IMR-90 (cell line): ENCODE measurements at regions not wholly inside any gene's neighbourhood (a gene's known extent, or its start where the extent isn't known, plus 50 kb on each side); places are given as distances from the start of the nearest gene placed in this dataset.

Experiments used
- ATAC-seq: fragments of 200-7000 bp; cut with Tn5 transposase; 2 replicates; pipeline ENCODE4 v1.9.1; 2020; ENCODE audit warnings: low read depth, mild to moderate bottlenecking, moderate library complexity
- BruUV-seq: library from RNA; stranded (reverse); fragments of 400-500 nt; replicated peaks from 2 replicates; lab custom pipeline; 2021; lab: Mats Ljungman, UMichigan
- CTCF ChIA-PET: fragments of 300-600 bp; formaldehyde crosslinking; extraction: SDS; loops from one replicate; lab custom pipeline; 2021; ENCODE audit warnings: antibody characterized with exemption; lab: Yijun Ruan, JAX
- POLR2A ChIA-PET: fragments of 300-600 bp; sonication (Branson Sonifier 250); formaldehyde crosslinking; loops from one replicate; lab custom pipeline; 2022; ENCODE audit warnings: antibody characterized with exemption; ENCODE audit not compliant: unreplicated experiment; lab: Charles Lee
- DNase-seq: peaks from one replicate; pipeline ENCODE4 v3.0.0; 2013
- H2AFZ ChIP-seq: replicated peaks from 2 replicates; pipeline ENCODE3; 2013; ENCODE audit warnings: low read length, mild to moderate bottlenecking; ENCODE audit not compliant: poor library complexity
- H2AK5ac ChIP-seq: 2 replicates; pipeline ENCODE4 v1.6.1; 2013; ENCODE audit warnings: low read depth, low read length, inconsistent platforms
- H2AK9ac ChIP-seq: replicated peaks from 2 replicates; pipeline ENCODE3; 2013; ENCODE audit warnings: mild to moderate bottlenecking, low read depth, low read length, moderate library complexity; ENCODE audit not compliant: poor library complexity
- H2BK120ac ChIP-seq: 2 replicates; pipeline ENCODE4 v1.6.1; 2013; ENCODE audit warnings: low read depth, low read length, inconsistent platforms
- H2BK15ac ChIP-seq: 3 replicates; pipeline ENCODE4 v1.6.1; 2013; ENCODE audit warnings: low read depth, low read length, inconsistent platforms
- H2BK20ac ChIP-seq: 2 replicates; pipeline ENCODE4 v1.6.1; 2013; ENCODE audit warnings: low read depth, mild to moderate bottlenecking, inconsistent platforms, low read length, moderate library complexity
- H2BK5ac ChIP-seq: 2 replicates; pipeline ENCODE4 v1.6.1; 2013; ENCODE audit warnings: mild to moderate bottlenecking, low read depth, low read length, inconsistent platforms; ENCODE audit not compliant: poor library complexity, severe bottlenecking
- H3K14ac ChIP-seq: replicated peaks from 2 replicates; pipeline ENCODE4 v1.6.1; 2013; ENCODE audit warnings: low read depth, low read length, inconsistent platforms
- H3K18ac ChIP-seq: 2 replicates; pipeline ENCODE4 v1.6.1; 2013; ENCODE audit warnings: low read depth, low read length, control low read depth
- H3K23ac ChIP-seq: 2 replicates; pipeline ENCODE4 v1.6.1; 2013; ENCODE audit warnings: low read depth, low read length, inconsistent platforms
- H3K27ac ChIP-seq: 2 replicates; pipeline ENCODE4 v1.5.1; 2013; ENCODE audit warnings: mild to moderate bottlenecking, control low read depth, low read length; ENCODE audit not compliant: insufficient read depth
- H3K27me3 ChIP-seq: 2 replicates; pipeline ENCODE4 v1.6.1; 2013; ENCODE audit warnings: low read length; ENCODE audit not compliant: control insufficient read depth, insufficient read depth
- H3K36me3 ChIP-seq: 2 replicates; pipeline ENCODE4 v1.6.1; 2013; ENCODE audit warnings: low read length, mixed read lengths; ENCODE audit not compliant: control insufficient read depth, insufficient read depth
- H3K4ac ChIP-seq: 2 replicates; pipeline ENCODE4 v1.6.1; 2013; ENCODE audit warnings: low read depth, low read length, inconsistent platforms
- H3K4me1 ChIP-seq: 2 replicates; pipeline ENCODE4 v1.6.1; 2013; ENCODE audit warnings: low read length, mixed read lengths; ENCODE audit not compliant: control insufficient read depth, insufficient read depth
- H3K4me2 ChIP-seq: 2 replicates; pipeline ENCODE4 v1.6.1; 2013; ENCODE audit warnings: low read depth, mild to moderate bottlenecking, control low read depth, low read length, moderate library complexity
- H3K4me3 ChIP-seq: 2 replicates; pipeline ENCODE4 v1.5.1; 2013; ENCODE audit warnings: low read depth, mild to moderate bottlenecking, control low read depth, low read length, moderate library complexity; ENCODE audit not compliant: insufficient read depth
- H3K56ac ChIP-seq: 2 replicates; pipeline ENCODE4 v1.6.1; 2013; ENCODE audit warnings: low read length, inconsistent platforms; ENCODE audit not compliant: insufficient read depth; ENCODE audit errors: extremely low read depth
- H3K79me1 ChIP-seq, 2 experiments: 2 replicates each; pipeline ENCODE4 v1.6.1; 2013; ENCODE audit warnings: low read length in 2 of 2, inconsistent platforms in 1 of 2, low read depth in 1 of 2
- H3K9ac ChIP-seq: 2 replicates; pipeline ENCODE4 v1.6.1; 2013; ENCODE audit warnings: low read depth, low read length, control low read depth
- H3K9me1 ChIP-seq: 2 replicates; pipeline ENCODE4 v1.6.1; 2013; ENCODE audit warnings: low read length, inconsistent platforms; ENCODE audit not compliant: insufficient read depth
- H3K9me3 ChIP-seq: 2 replicates; pipeline ENCODE4 v1.6.1; 2013; ENCODE audit warnings: low read length; ENCODE audit not compliant: control insufficient read depth, insufficient read depth
- H4K20me1 ChIP-seq: 2 replicates; pipeline ENCODE4 v1.6.1; 2013; ENCODE audit warnings: low read length, inconsistent platforms; ENCODE audit not compliant: insufficient read depth
- H4K5ac ChIP-seq: 2 replicates; pipeline ENCODE4 v1.6.1; 2013; ENCODE audit warnings: mild to moderate bottlenecking, low read depth, low read length, control low read depth
- H4K8ac ChIP-seq, 2 experiments: 2 replicates each; pipeline ENCODE4 v1.6.1; 2013; ENCODE audit warnings: low read depth in 2 of 2, low read length in 2 of 2, control low read depth in 1 of 2, inconsistent platforms in 1 of 2
- H4K91ac ChIP-seq: 2 replicates; pipeline ENCODE4 v1.6.1; 2013; ENCODE audit warnings: low read depth, low read length, inconsistent platforms; ENCODE audit not compliant: insufficient read depth
- BHLHE40 ChIP-seq: fragments of 150-350 bp; IDR thresholded peaks from 2 replicates; pipeline ENCODE4 v1.6.1; 2016; ENCODE audit warnings: mild to moderate bottlenecking, low read depth, low read length
- CEBPB ChIP-seq: IDR thresholded peaks from 2 replicates; pipeline ENCODE4 v1.6.1; 2012; ENCODE audit warnings: low read depth, low read length, improper control_type of control experiment
- CTCF ChIP-seq: conservative IDR thresholded peaks from 2 replicates; pipeline ENCODE4 v1.5.1; 2012; ENCODE audit warnings: mild to moderate bottlenecking, low read depth, low read length, improper control_type of control experiment
- ELK1 ChIP-seq: fragments of 150-350 bp; IDR thresholded peaks from 2 replicates; pipeline ENCODE4 v1.6.1; 2016; ENCODE audit warnings: low read depth, mild to moderate bottlenecking, low read length, moderate library complexity, borderline replicate concordance
- FOS ChIP-seq: fragments of 150-350 bp; IDR thresholded peaks from 2 replicates; pipeline ENCODE4 v1.6.1; 2016; ENCODE audit warnings: low read depth, low read length
- MAZ ChIP-seq: IDR thresholded peaks from 2 replicates; pipeline ENCODE4 v1.6.1; 2012; ENCODE audit warnings: low read depth, mild to moderate bottlenecking, low read length, improper control_type of control experiment, moderate library complexity, borderline replicate concordance
- MXI1 ChIP-seq: IDR thresholded peaks from 2 replicates; pipeline ENCODE4 v1.6.1; 2012; ENCODE audit warnings: low read depth, mild to moderate bottlenecking, low read length, moderate library complexity, borderline replicate concordance
- NFE2L2 ChIP-seq: fragments of 150-350 bp; IDR thresholded peaks from 2 replicates; pipeline ENCODE4 v1.6.1; 2016; ENCODE audit warnings: low read depth, mild to moderate bottlenecking, low read length
- POLR2A ChIP-seq: IDR thresholded peaks from 2 replicates; pipeline ENCODE4 v1.6.1; 2012; ENCODE audit warnings: mild to moderate bottlenecking, low read depth, low read length
- RAD21 ChIP-seq: IDR thresholded peaks from 2 replicates; pipeline ENCODE4 v1.6.1; 2012; ENCODE audit warnings: low read length, improper control_type of control experiment
- RFX5 ChIP-seq: IDR thresholded peaks from 2 replicates; pipeline ENCODE4 v1.8.0; 2012; ENCODE audit warnings: low read depth, mild to moderate bottlenecking, low read length, moderate library complexity
- SMC3 ChIP-seq: fragments of 150-350 bp; IDR thresholded peaks from 2 replicates; pipeline ENCODE4 v1.6.1; 2016; ENCODE audit warnings: low read depth, mild to moderate bottlenecking, antibody characterized with exemption, low read length, moderate library complexity
- WGBS, 2 experiments: methylation state at CpG; one replicate each; pipeline versions ENCODE4 v1.1.5 to v1.1.7; 2013; ENCODE audit warnings: missing lambda C conversion rate in 2 of 2; ENCODE audit not compliant: insufficient read length in 1 of 2; ENCODE audit errors: extremely low coverage in 2 of 2; 5-methylcytosine and 5-hydroxymethylcytosine counted together
- dilution Hi-C: fragments of 300-500 bp; cut with HindIII; formaldehyde crosslinking; loops from one replicate; pipeline ENCODE4 v1.14.3; 2018; ENCODE audit warnings: low sequenced_read_pairs; ENCODE audit not compliant: unreplicated experiment
- in situ Hi-C: fragments of 300-500 bp; cut with MboI; formaldehyde crosslinking; loops from 3 replicates; pipeline ENCODE4 v1.14.3; 2019; ENCODE audit warnings: low sequenced_read_pairs, inconsistent platforms, mixed read lengths
- intact Hi-C: fragments of 100-400 bp; cut with micrococcal nuclease; formaldehyde crosslinking; loops from 2 replicates; pipeline ENCODE4 v1.10.0; 2022
- TF ChIP-seq, protein P1 (sequence below): fragments of 150-350 bp; IDR thresholded peaks from 2 replicates; pipeline ENCODE4 v1.6.1; 2017; ENCODE audit warnings: mild to moderate bottlenecking, antibody characterized with exemption, low read length, low read depth

DNA sequence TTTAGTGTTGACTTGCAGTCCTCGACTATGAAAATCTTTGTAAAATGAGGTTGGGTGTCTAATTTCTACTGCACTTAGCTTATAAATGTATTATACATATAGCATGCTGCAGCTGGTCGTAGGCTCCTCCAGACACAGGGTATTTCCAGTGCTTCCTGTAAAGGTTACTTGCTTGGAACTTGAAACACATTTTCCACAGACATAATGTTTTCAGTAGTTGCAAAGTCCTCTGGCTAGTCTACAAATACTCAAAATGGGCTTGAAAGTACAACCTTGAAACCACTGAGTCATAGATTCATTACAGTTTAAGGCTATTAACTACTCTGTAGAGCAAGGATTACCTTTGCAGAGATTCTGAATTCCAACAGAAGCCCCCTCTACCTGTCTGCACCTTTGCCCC lies 464.1 kb downstream of the RAP2B start:
- DNase-seq (no peak), ATAC-seq (no peak)
- Histone ChIP-seq H4K91ac (no peak overlapping the region), H3K9me1 (no peaks in the 10 kb centered on the region), H3K9me3 (no peaks in the 10 kb centered on the region), H3K9ac (no peak overlapping the region), H4K20me1 (no peaks in the 10 kb centered on the region), H3K18ac (no peak overlapping the region), H2AK9ac (no peak overlapping the region), H3K56ac (no peak overlapping the region), H2BK15ac (no peak overlapping the region), H3K14ac (no peak overlapping the region), H3K79me1 (no peaks in the 10 kb centered on the region), H3K4ac (no peak overlapping the region), H2BK5ac (no peak overlapping the region), H3K27ac (no peak overlapping the region), H4K5ac (no peak overlapping the region), H3K36me3 (no peaks in the 10 kb centered on the region), H4K8ac (no peak overlapping the region), H3K4me1 (no peaks in the 10 kb centered on the region), H3K4me2 (no peak overlapping the region), H2BK120ac (no peak overlapping the region), H3K4me3 (no peak overlapping the region), H2BK20ac (no peak overlapping the region), H2AK5ac (no peak overlapping the region), H3K23ac (no peak overlapping the region), H3K27me3 (peaks cover 2% of the 10 kb centered on the region; the same call in 1 of the 2 replicates), H2AFZ (no peak overlapping the region)
- ChIA-PET POLR2A (no interaction called here), CTCF (interaction anchor here (0.6 kb wide), 1 partner anchor 610 kb away, joined by 3 read pairs; no protein-coding TSS in a partner anchor)
- dilution Hi-C loops = no loop called here
- in situ Hi-C loops = no loop called here
- TF ChIP-seq RAD21 = no peak
- TF ChIP-seq POLR2A = no peak
- no peak for TF ChIP-seq SMC3
- TF ChIP-seq BHLHE40 = no peak
- no peak for TF ChIP-seq CEBPB
- TF ChIP-seq MXI1 = no peak
- TF ChIP-seq, protein P1, sequence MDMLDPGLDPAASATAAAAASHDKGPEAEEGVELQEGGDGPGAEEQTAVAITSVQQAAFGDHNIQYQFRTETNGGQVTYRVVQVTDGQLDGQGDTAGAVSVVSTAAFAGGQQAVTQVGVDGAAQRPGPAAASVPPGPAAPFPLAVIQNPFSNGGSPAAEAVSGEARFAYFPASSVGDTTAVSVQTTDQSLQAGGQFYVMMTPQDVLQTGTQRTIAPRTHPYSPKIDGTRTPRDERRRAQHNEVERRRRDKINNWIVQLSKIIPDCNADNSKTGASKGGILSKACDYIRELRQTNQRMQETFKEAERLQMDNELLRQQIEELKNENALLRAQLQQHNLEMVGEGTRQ = no peak
- no peak for TF ChIP-seq CTCF
- TF ChIP-seq ELK1 = no peak
- TF ChIP-seq FOS = no peak
- no peak for TF ChIP-seq NFE2L2
- no peak for TF ChIP-seq MAZ
- no peak for TF ChIP-seq RFX5
- WGBS, 2 experiments = no CpG with 5 or more reads among the region's 2 CpGs
- intact Hi-C loops = no loop called here
- BruUV-seq = no TSS peak
